ENCODE measurements at regions not wholly inside any gene's neighbourhood (a gene's known extent, or its start where the extent isn't known, plus 50 kb on each side); places are given as distances from the start of the nearest gene placed in this dataset.

DNA sequence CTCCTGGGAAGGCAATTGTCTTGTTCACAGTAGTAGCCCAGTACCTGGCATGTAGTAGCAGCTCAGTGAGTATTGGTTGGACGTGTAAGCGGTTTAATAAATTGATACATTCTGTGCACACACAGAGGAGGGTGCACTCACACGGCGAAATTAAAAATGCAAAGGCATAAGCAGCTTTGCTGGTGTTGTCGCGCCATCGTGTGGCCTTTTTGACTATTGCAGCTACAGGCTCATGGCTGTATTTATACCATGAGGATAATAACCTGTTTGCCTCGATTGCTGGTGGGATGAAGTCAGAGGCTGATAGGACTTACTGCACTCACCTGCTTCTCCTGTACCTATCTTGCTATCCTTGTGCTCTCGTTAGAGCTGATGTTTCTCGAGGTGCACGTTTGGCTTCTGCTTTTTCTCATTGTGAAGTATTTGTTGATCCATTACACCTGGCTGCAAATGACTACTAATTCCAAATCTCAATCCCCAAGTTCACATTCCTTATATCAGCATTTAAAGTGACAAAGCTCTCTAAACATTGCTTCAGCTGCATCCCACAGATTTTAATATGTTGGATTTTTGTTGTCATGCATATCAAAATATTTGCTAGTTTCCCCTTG lies 61.5 kb downstream of the TBXT start:
- H3K9me3 ChIP-seq (ENCODE audit: control insufficient read depth, low read length): peaks cover 2% of the 10 kb centered on the region
- no peak overlapping the region for H3K27ac ChIP-seq (ENCODE audit: low read length)
- no peak overlapping the region for H3K4me3 ChIP-seq (ENCODE audit: low read length)
- peak; percentile 69 to 87 (median 82) for DNase-seq
- peaks cover 4% of the 10 kb centered on the region for H3K27me3 ChIP-seq (ENCODE audit: control insufficient read depth, insufficient read depth)
- peak; percentile 54 to 63 for ATAC-seq
- 3% methylated on average over 11 of the region's 11 CpGs for WGBS
- intact Hi-C loops (cut with DNase I): no loop called here
- H3K4me1 ChIP-seq (ENCODE audit: control insufficient read depth, insufficient read depth, low read length): no peaks in the 10 kb centered on the region

- WGBS: 62% methylated on average over 10 of the region's 10 CpGs
Observed at GRCh38 chr6:166105341-166106075, 62.1 kb downstream of the TBXT start.

DNA sequence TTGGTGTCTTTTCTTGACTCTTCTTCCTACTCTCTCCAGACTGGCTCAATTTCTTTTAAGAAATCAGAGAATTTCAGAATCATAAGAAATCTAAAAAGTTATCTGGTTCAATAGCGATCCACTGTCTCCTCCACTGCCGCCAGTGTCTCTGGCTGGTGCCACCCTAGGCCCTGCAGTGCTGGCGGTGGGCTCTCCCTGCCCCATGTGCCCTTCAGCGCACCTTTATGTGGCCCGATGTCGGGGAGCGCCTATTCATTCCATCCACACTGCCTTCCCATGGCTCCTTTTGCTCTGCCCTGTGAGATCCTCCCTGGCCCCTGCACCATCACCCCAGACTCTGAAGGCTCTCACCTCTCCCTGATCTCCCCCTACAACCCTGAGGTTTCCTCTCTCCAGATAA lies 62.8 kb downstream of the TBXT start:
- no peak for ATAC-seq
- Histone ChIP-seq H3K9me3 (ENCODE audit: control insufficient read depth, low read length) (peaks cover 2% of the 10 kb centered on the region), H3K4me3 (ENCODE audit: low read length) (no peak overlapping the region), H3K27ac (ENCODE audit: low read length) (no peak overlapping the region), H3K4me1 (ENCODE audit: control insufficient read depth, insufficient read depth, low read length) (no peaks in the 10 kb centered on the region), H3K27me3 (ENCODE audit: control insufficient read depth, insufficient read depth) (peaks cover 2% of the 10 kb centered on the region)
- 95% methylated on average over 7 of the region's 7 CpGs for WGBS
- no peak for DNase-seq
- intact Hi-C loops (cut with DNase I): loop anchor here in 3 of 4 donors (2.0 to 5.0 kb wide), 2 partner anchors 218 to 220 kb away; no protein-coding TSS in a partner anchor

More at GRCh38 chr6:166105341-166106075, 62.1 kb downstream of the TBXT start:
- Histone ChIP-seq H3K9me3 (ENCODE audit: control insufficient read depth, low read length) (peaks cover 2% of the 10 kb centered on the region), H3K4me1 (ENCODE audit: control insufficient read depth, insufficient read depth, low read length) (no peaks in the 10 kb centered on the region), H3K27ac (ENCODE audit: low read length) (no peak overlapping the region), H3K4me3 (ENCODE audit: low read length) (no peak overlapping the region), H3K27me3 (ENCODE audit: control insufficient read depth, insufficient read depth) (peaks cover 4% of the 10 kb centered on the region)
- ATAC-seq (no peak), DNase-seq (no peak)
- intact Hi-C loops (cut with DNase I): loop anchor here in 2 of 4 donors (2.0 kb wide), 1 partner anchor 221 kb away; no protein-coding TSS in a partner anchor

DNA sequence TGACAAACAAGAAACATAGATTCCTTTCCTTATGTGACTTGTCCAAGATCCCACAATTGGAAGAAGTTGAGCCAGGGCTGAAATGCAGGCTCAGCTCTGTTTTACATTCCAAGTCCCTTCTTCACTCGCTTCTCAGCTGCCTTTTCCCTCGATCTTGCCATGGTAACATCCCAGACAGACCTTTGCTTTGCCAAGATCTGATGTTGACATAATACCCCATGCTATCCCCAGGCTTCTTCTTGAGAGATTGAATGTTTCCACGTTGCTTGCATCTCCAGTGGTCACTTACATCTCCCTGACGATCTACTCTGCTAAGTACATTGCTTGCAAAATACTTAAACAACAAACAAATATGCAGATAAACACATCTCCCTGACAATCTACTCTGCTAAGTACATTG lies 63.5 kb downstream of the TBXT start:
- DNase-seq (no peak), ATAC-seq (no peak)
- intact Hi-C loops (cut with DNase I): loop anchor here in 3 of 4 donors (2.0 to 5.0 kb wide), 2 partner anchors 217 to 219 kb away; no protein-coding TSS in a partner anchor
- H3K4me1 ChIP-seq (ENCODE audit: control insufficient read depth, insufficient read depth, low read length): no peaks in the 10 kb centered on the region
- no peak overlapping the region for H3K27ac ChIP-seq (ENCODE audit: low read length)
- 29% methylated on average over 4 of the region's 4 CpGs for WGBS
- H3K4me3 ChIP-seq (ENCODE audit: low read length): no peak overlapping the region
- H3K27me3 ChIP-seq (ENCODE audit: control insufficient read depth, insufficient read depth): no peaks in the 10 kb centered on the region
- peaks cover 2% of the 10 kb centered on the region for H3K9me3 ChIP-seq (ENCODE audit: control insufficient read depth, low read length)

DNA sequence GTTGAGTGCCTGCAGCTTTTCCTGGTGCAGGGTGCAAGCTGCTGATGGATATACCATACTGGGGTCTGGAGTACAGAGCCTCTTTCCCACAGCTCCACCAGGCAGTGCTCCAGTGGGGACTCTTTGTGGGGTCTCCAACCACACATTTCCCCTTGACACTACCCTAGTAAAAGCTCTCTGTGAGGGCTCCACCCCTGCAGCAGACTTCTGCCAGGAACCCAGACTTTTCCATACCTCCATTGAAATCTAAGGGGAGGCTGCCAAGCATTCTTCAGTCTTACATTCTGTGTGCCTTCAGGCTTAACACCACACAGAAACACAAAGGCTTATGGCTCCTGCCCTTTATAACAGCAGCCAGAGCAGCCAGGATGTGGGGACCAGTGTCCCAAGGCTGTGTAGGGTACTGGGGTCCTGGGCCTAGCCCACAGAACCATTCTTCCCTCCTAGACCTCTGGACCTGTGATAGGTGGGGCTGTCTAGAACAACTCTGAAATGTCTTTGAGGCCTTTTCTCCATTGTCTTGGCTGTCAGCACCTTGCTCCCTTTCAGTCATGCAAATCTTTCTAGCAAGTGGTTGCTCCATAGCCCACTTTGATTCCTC lies 65.7 kb downstream of the TBXT start:
- H3K9me3 ChIP-seq (ENCODE audit: control insufficient read depth, low read length): peaks cover 2% of the 10 kb centered on the region
- intact Hi-C loops (cut with DNase I): loop anchor here in 1 of 4 donors (5.0 kb wide), 1 partner anchor 215 kb away; no protein-coding TSS in a partner anchor
- no peaks in the 10 kb centered on the region for H3K27me3 ChIP-seq (ENCODE audit: control insufficient read depth, insufficient read depth)
- no peaks in the 10 kb centered on the region for H3K4me1 ChIP-seq (ENCODE audit: control insufficient read depth, insufficient read depth, low read length)
- no peak for ATAC-seq
- no peak overlapping the region for H3K27ac ChIP-seq (ENCODE audit: low read length)
- no peak for DNase-seq
- H3K4me3 ChIP-seq (ENCODE audit: low read length): no peak overlapping the region

- Histone ChIP-seq H3K4me1 (ENCODE audit: control insufficient read depth, insufficient read depth, low read length) (no peaks in the 10 kb centered on the region), H3K27me3 (ENCODE audit: control insufficient read depth, insufficient read depth) (no peaks in the 10 kb centered on the region), H3K27ac (ENCODE audit: low read length) (no peak overlapping the region), H3K9me3 (ENCODE audit: control insufficient read depth, low read length) (peaks cover 2% of the 10 kb centered on the region), H3K4me3 (ENCODE audit: low read length) (peak overlapping the region; percentile 7)
- peak; percentile 75 to 91 (median 89) for DNase-seq
- intact Hi-C loops (cut with DNase I): loop anchor here in 1 of 4 donors (5.0 kb wide), 1 partner anchor 211 kb away; no protein-coding TSS in a partner anchor
- peak; percentile 94 to 97 for ATAC-seq
- WGBS: 34% methylated on average over 19 of the region's 19 CpGs
Observed at GRCh38 chr6:166097914-166098522, 69.6 kb downstream of the TBXT start.

- Histone ChIP-seq H3K27ac (ENCODE audit: low read length) (no peak overlapping the region), H3K4me1 (ENCODE audit: control insufficient read depth, insufficient read depth, low read length) (no peaks in the 10 kb centered on the region), H3K27me3 (ENCODE audit: control insufficient read depth, insufficient read depth) (no peaks in the 10 kb centered on the region), H3K4me3 (ENCODE audit: low read length) (no peak overlapping the region), H3K9me3 (ENCODE audit: control insufficient read depth, low read length) (no peaks in the 10 kb centered on the region)
- WGBS: 89% methylated on average over 5 of the region's 5 CpGs
- no peak for DNase-seq
- ATAC-seq: no peak
- intact Hi-C loops (cut with DNase I): no loop called here
Observed at GRCh38 chr6:166087852-166088251, 79.8 kb downstream of the TBXT start.

GRCh38 chr6:166087246-166087645 lies 80.4 kb downstream of the TBXT start:
- intact Hi-C loops (cut with DNase I): no loop called here
- Histone ChIP-seq H3K4me3 (ENCODE audit: low read length) (no peak overlapping the region), H3K4me1 (ENCODE audit: control insufficient read depth, insufficient read depth, low read length) (no peaks in the 10 kb centered on the region), H3K27me3 (ENCODE audit: control insufficient read depth, insufficient read depth) (no peaks in the 10 kb centered on the region), H3K27ac (ENCODE audit: low read length) (no peak overlapping the region), H3K9me3 (ENCODE audit: control insufficient read depth, low read length) (no peaks in the 10 kb centered on the region)
- DNase-seq: no peak
- no peak for ATAC-seq
- 93% methylated on average over 7 of the region's 7 CpGs for WGBS

DNA sequence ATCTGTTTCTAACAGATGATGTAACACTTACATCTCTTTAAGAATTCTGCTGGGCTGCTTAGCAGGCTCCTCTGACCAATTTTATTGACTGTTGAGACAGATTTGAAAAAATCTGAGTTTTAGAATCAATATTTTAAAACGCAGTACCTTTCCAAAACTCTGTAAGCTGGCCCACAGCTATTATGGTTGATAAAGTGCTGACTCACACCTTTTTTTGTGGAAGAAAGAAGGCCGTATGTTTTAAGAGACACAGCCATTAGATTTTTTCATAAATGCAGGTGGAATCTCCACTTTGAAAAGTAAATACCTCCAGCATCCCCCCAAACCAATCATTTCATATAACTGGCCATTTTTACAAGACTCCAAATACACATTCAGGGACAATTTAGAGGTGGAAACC lies 82.2 kb downstream of the TBXT start:
- 50% methylated on average over 2 of the region's 2 CpGs for WGBS
- H3K4me3 ChIP-seq (ENCODE audit: low read length): no peak overlapping the region
- DNase-seq (no peak), ATAC-seq (no peak)
- no peak overlapping the region for H3K27ac ChIP-seq (ENCODE audit: low read length)
- intact Hi-C loops (cut with DNase I): no loop called here
- no peaks in the 10 kb centered on the region for H3K9me3 ChIP-seq (ENCODE audit: control insufficient read depth, low read length)
- H3K4me1 ChIP-seq (ENCODE audit: control insufficient read depth, insufficient read depth, low read length): no peaks in the 10 kb centered on the region
- no peaks in the 10 kb centered on the region for H3K27me3 ChIP-seq (ENCODE audit: control insufficient read depth, insufficient read depth)

DNA sequence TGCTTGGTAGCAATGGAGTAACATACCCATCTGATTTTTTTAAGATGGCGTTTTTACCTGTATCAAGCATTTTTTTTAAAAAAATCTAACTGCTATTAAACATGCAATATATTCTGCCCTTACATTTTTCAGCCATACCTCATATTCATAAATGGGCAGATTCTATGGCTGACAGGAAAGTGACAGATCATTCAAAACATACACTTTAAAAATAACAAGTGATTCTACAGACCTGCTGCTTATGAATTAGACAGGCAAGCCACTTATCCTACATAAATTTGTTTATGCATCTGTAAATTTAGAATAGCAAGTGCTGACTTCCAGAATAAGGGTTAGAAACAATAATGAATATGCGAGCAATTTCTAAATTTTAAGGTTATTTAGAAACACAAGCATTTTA lies 82.7 kb downstream of the TBXT start:
- intact Hi-C loops (cut with DNase I): no loop called here
- whole genome bisulfite sequencing: 75% methylated on average over 2 of the region's 2 CpGs
- ATAC-seq: no peak

DNA sequence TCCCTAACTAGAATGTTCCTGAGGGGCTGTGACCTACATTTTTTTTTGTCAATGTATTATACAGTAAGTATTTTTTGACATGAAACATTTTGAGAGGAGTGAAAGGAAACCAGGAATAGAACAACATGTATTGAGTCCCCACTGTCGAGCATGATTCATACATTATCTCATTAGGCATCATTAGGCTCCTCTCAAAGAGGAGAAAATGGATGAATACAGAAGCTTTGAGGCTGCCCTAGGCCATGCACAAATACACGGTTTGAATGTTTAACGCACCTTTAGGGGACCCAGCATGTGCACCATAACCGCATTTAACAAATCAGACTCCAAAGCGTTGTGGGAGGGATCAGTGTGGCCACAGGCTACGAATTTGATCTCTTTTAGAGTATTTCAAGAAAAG lies 87.8 kb downstream of the TBXT start:
- no peak overlapping the region for H3K27ac ChIP-seq (ENCODE audit: low read length)
- intact Hi-C loops (cut with DNase I): no loop called here
- H3K4me3 ChIP-seq (ENCODE audit: low read length): no peak overlapping the region
- ATAC-seq (no peak), DNase-seq (no peak)
- no peaks in the 10 kb centered on the region for H3K9me3 ChIP-seq (ENCODE audit: control insufficient read depth, low read length)
- H3K4me1 ChIP-seq (ENCODE audit: control insufficient read depth, insufficient read depth, low read length): no peaks in the 10 kb centered on the region
- no peaks in the 10 kb centered on the region for H3K27me3 ChIP-seq (ENCODE audit: control insufficient read depth, insufficient read depth)
- WGBS: 83% methylated on average over 6 of the region's 6 CpGs

More for the DNA sequence above, 82.7 kb downstream of the TBXT start:
- Histone ChIP-seq H3K4me3 (ENCODE audit: low read length) (no peak overlapping the region), H3K27me3 (ENCODE audit: control insufficient read depth, insufficient read depth) (no peaks in the 10 kb centered on the region), H3K4me1 (ENCODE audit: control insufficient read depth, insufficient read depth, low read length) (no peaks in the 10 kb centered on the region), H3K9me3 (ENCODE audit: control insufficient read depth, low read length) (no peaks in the 10 kb centered on the region), H3K27ac (ENCODE audit: low read length) (no peak overlapping the region)
- DNase-seq: no peak

Data from right cardiac atrium (tissue), 5 donors.